IgD-negative memory B cell (primary cell): ENCODE measurements at regions not wholly inside any gene's neighbourhood (a gene's known extent, or its start where the extent isn't known, plus 50 kb on each side); places are given as distances from the start of the nearest gene placed in this dataset.
"Not testable (repeated sequence)": the region's sequence is repeated elsewhere in the genome, so short reads cannot be mapped to it uniquely, and the experiment has no call there.

Experiments
- H3K27ac Mint-ChIP-seq, 3 donors: one replicate each; pipeline ENCODE4 v1.8.0; 2020 to 2022; ENCODE audit warnings: mild to moderate bottlenecking in 3 of 3, mixed read lengths in 3 of 3, moderate library complexity in 1 of 3
- H3K27me3 Mint-ChIP-seq: one replicate; pipeline ENCODE4 v1.8.0; 2021; ENCODE audit warnings: mixed read lengths
- H3K36me3 Mint-ChIP-seq: one replicate; pipeline ENCODE4 v1.8.0; 2020; ENCODE audit warnings: mild to moderate bottlenecking, mixed read lengths
- H3K4me1 Mint-ChIP-seq, 3 donors: one replicate each; pipeline ENCODE4 v1.8.0; 2020 to 2022; ENCODE audit warnings: mixed read lengths in 3 of 3, mild to moderate bottlenecking in 1 of 3
- H3K4me3 Mint-ChIP-seq, 4 donors: one replicate each; pipeline ENCODE4 v1.8.0; 2020 to 2022; ENCODE audit warnings: mild to moderate bottlenecking in 4 of 4, mixed read lengths in 4 of 4, moderate library complexity in 3 of 4
- H3K9me3 Mint-ChIP-seq, 3 donors: one replicate each; pipeline ENCODE4 v1.8.0; 2020 to 2021; ENCODE audit warnings: mixed read lengths in 3 of 3, mild to moderate bottlenecking in 1 of 3

DNA sequence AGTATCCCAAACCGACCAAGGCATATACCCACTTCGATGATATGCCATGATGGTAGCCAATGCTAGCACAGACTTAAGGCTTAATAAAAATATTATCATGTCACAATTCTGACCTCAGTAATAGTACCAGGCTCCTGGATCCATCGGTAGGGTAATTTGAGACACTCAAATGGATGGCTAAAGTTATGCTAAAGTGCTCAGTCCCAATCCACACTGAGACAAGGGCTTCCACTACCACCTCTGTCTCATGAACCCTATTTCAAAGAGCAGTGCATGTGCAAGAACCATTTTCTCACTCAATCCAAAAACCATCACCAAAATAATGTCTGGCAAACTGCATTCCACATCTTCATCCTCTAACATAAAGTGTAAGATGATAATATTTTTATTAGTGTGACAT lies 122.4 kb upstream of the KRR1 start:
- Mint-ChIP-seq H3K36me3 (no peaks in the 10 kb centered on the region), H3K4me3 (no peak overlapping the region), H3K4me1 (no peaks in the 10 kb centered on the region), H3K27ac (no peak overlapping the region), H3K9me3 (no peaks in the 10 kb centered on the region), H3K27me3 (no peaks in the 10 kb centered on the region)

GRCh38 chr12:75632442-75632841 lies 121.0 kb upstream of the KRR1 start:
- no peaks in the 10 kb centered on the region for H3K36me3 Mint-ChIP-seq
- H3K27me3 Mint-ChIP-seq: no peaks in the 10 kb centered on the region
- no peak overlapping the region for H3K4me3 Mint-ChIP-seq
- no peaks in the 10 kb centered on the region for H3K4me1 Mint-ChIP-seq
- no peaks in the 10 kb centered on the region for H3K9me3 Mint-ChIP-seq
- no peak overlapping the region for H3K27ac Mint-ChIP-seq

DNA sequence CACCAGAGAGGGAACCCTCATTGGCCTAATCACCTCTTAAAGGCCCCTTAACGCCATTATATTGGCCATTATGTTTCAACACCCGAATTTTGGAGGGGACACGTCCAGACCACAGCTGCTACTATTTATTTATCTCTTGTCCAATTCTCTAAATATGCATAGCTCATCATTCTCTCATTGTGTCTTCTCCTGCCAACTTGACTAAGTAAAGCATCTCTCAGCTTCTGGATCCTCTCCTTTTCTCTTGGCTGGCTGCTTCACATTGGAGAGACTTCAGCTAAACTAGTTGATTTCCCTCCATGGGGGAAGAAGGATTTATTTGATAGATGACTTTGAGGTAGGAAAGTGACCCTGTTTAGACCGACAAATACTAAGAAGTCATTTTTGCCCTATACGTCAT lies 120.4 kb upstream of the KRR1 start:
- Mint-ChIP-seq H3K36me3 (no peaks in the 10 kb centered on the region), H3K4me3 (no peak overlapping the region), H3K27me3 (no peaks in the 10 kb centered on the region), H3K27ac (no peak overlapping the region), H3K4me1 (no peaks in the 10 kb centered on the region), H3K9me3 (no peaks in the 10 kb centered on the region)

DNA sequence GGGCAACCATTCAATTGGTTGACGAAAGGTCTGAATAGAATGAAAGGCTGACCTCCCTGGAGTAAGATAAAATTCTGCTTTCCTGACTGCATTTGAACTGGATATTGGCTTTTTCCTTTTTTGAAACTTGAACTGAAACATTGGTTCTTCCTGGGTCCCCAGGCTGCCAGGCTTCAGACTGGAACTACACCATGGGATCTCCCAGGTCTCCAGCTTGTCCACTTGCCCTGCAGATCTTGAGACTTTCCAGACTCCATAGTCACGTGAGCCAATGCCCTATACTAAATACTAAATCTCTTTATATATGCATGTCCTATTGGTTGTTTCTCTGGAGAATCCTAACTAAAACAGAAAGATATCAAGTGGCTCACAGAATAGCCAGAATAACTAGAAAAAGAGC lies 118.7 kb upstream of the KRR1 start:
- Mint-ChIP-seq H3K4me1 (no peaks in the 10 kb centered on the region), H3K27ac (no peak overlapping the region), H3K27me3 (no peaks in the 10 kb centered on the region), H3K36me3 (no peaks in the 10 kb centered on the region), H3K9me3 (no peaks in the 10 kb centered on the region), H3K4me3 (no peak overlapping the region)

DNA sequence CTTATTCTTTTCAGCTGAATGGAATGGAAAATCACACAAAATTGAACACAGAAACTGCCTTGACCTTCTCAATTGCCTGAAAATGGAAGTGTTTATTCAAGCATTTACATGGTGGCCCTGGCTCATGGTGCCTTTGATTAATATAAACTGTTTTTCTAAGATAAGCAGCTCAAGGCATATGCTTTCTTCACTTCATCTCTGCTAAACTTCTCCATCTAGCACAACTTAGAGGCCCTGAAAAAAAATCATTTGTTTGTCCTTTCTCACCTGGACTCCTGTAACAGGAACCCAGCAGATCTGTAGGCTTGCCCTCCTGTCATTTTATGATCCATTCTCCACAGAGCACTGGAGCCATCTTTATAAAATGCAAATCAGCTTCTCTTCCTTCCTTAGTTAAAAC lies 117.5 kb upstream of the KRR1 start:
- H3K36me3 Mint-ChIP-seq: no peaks in the 10 kb centered on the region
- H3K4me3 Mint-ChIP-seq: no peak overlapping the region
- H3K27me3 Mint-ChIP-seq: no peaks in the 10 kb centered on the region
- no peak overlapping the region for H3K27ac Mint-ChIP-seq
- H3K4me1 Mint-ChIP-seq: no peaks in the 10 kb centered on the region
- H3K9me3 Mint-ChIP-seq: no peaks in the 10 kb centered on the region

- no peak overlapping the region for H3K27ac Mint-ChIP-seq
- no peaks in the 10 kb centered on the region for H3K9me3 Mint-ChIP-seq
- H3K4me3 Mint-ChIP-seq: no peak overlapping the region
- H3K4me1 Mint-ChIP-seq: no peaks in the 10 kb centered on the region
- no peaks in the 10 kb centered on the region for H3K27me3 Mint-ChIP-seq
- no peaks in the 10 kb centered on the region for H3K36me3 Mint-ChIP-seq
These were observed 117.1 kb upstream of the KRR1 start for GRCh38 chr12:75628511-75628910.

DNA sequence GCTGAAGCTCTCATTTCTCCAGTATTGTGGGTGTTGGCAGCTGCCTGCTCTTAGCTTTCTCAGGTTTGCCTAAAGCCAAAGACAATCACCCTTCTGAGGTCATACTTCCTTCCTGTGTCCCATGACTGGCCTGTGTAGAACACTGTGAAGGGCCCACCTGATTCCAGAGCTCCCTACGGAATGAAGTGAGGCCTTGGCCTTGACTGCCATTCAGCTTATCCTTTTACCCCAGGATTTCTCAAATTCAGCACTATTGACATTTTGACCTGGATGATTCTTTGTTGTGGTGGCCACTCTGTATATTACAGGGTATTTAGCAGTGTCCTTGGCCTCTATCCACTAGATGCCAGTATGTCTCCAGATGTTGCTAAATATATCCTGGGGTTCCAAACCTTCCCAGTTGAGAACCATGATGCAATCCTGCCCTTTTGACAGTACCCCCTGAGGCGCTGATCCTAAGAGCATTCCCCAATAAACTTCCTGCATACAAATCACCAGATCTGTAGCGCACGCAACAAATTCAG lies 112.3 kb upstream of the KRR1 start:
- Mint-ChIP-seq H3K4me3 (no peak overlapping the region), H3K27me3 (no peaks in the 10 kb centered on the region), H3K36me3 (no peaks in the 10 kb centered on the region), H3K27ac (no peak overlapping the region), H3K9me3 (peaks cover 0 to 8% (median 4%) of the 10 kb centered on the region in 3 donors), H3K4me1 (no peaks in the 10 kb centered on the region)

- Mint-ChIP-seq H3K36me3 (no peaks in the 10 kb centered on the region), H3K27me3 (no peaks in the 10 kb centered on the region), H3K4me1 (no peaks in the 10 kb centered on the region), H3K9me3 (peaks cover 0 to 8% (median 4%) of the 10 kb centered on the region in 3 donors), H3K4me3 (no peak overlapping the region), H3K27ac (peak overlapping the region in 1 of 3 donors; percentile 6)
These were observed 111.1 kb upstream of the KRR1 start for GRCh38 chr12:75622492-75622891.

DNA sequence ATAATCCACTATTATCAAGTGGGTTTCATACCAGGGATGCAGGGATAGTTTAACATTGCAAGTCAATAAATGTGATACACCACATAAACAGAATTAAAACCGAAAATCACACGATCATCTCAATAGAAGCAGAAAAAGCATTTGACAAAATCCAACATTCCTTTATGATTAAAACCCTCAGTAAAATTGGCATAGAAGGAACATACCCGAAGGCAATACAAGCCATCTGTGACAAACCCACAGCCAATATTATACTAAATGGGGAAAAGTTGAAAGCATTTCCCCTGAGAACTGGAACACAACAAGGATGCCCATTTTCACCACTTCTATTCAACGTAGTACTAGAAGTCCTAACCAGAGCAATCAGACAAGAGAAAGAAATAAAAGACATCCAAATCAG lies 103.0 kb upstream of the KRR1 start:
- not testable (repeated sequence) for H3K4me3 Mint-ChIP-seq, H3K27ac Mint-ChIP-seq, H3K36me3 Mint-ChIP-seq, H3K27me3 Mint-ChIP-seq, H3K4me1 Mint-ChIP-seq
- peaks cover 0 to 10% (median 9%) of the 10 kb centered on the region in 3 donors for H3K9me3 Mint-ChIP-seq

DNA sequence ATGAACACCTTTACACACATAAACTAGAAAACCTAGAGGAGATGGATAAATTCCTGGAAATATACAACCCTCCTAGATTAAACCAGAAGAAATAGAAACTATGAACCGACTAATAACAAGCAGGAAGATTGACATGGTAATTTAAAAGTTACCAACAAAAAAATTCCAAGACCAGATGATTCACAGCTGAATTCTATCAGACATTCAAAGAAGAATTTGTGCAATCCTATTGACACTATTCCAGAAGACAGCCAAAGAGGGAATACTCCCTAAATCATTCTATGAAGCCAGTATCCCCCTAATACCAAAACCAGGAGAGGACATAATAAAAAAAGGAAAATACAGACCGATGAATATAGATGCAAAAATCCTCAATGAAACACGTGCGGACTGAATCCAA lies 102.6 kb upstream of the KRR1 start:
- peaks cover 10% of the 10 kb centered on the region for H3K27me3 Mint-ChIP-seq

DNA sequence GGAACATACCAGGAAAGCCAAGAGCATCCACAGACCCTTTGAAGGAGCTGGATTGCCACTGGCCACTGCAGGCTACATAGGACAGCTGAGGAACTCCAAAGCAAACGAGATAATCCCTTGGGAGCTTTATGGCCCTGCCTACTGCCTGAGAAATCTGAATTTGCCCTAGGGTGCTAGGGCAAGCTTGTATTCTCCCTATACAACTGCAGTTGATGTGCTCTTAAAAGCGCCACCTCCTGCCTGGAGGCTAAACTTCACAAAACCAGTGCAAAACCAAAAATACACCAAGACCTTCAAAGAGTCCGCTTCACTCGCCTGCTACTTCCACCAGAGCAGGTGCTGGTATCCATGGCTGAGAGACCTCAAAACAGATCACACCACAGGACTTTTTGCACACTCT lies 99.6 kb upstream of the KRR1 start:
- Mint-ChIP-seq H3K27me3 (peaks cover 9% of the 10 kb centered on the region), H3K36me3 (no peaks in the 10 kb centered on the region), H3K9me3 (peaks cover 0 to 4% (median 3%) of the 10 kb centered on the region in 3 donors), H3K4me3 (no peak overlapping the region), H3K27ac (no peak overlapping the region), H3K4me1 (peaks cover 0 to 2% (median 0%) of the 10 kb centered on the region in 3 donors)

More for the DNA sequence above, 102.6 kb upstream of the KRR1 start:
- peaks cover 0 to 2% (median 0%) of the 10 kb centered on the region in 3 donors for H3K4me1 Mint-ChIP-seq
- H3K9me3 Mint-ChIP-seq: peaks cover 0 to 8% (median 7%) of the 10 kb centered on the region in 3 donors
- H3K4me3 Mint-ChIP-seq: no peak overlapping the region
- no peaks in the 10 kb centered on the region for H3K36me3 Mint-ChIP-seq
- no peak overlapping the region for H3K27ac Mint-ChIP-seq

DNA sequence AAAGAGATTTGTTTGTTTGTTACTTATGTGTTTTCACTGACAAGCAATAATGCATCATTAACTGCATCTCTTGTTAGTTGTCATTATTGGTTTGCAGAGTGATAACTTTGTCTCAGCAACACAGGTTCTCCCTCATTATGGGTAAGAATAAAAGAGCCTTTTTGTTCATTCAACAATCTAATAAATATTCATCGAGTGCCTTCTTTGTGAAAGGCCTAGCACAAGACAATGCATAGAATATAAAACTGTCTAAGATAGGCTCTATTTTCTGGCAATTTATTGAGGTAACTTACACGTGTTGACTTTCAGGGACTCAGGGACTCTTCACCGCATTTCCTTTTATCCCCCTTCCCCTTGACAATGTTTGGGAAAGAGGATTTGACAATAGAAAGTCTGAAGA lies 95.5 kb upstream of the KRR1 start:
- Mint-ChIP-seq H3K36me3 (no peaks in the 10 kb centered on the region), H3K4me3 (no peak overlapping the region), H3K4me1 (no peaks in the 10 kb centered on the region), H3K27ac (no peak overlapping the region), H3K27me3 (peaks cover 2% of the 10 kb centered on the region), H3K9me3 (no peaks in the 10 kb centered on the region)

- no peaks in the 10 kb centered on the region for H3K36me3 Mint-ChIP-seq
- H3K27ac Mint-ChIP-seq: no peak overlapping the region
- no peak overlapping the region for H3K4me3 Mint-ChIP-seq
- H3K27me3 Mint-ChIP-seq: peaks cover 2% of the 10 kb centered on the region
- no peaks in the 10 kb centered on the region for H3K4me1 Mint-ChIP-seq
- H3K9me3 Mint-ChIP-seq: no peaks in the 10 kb centered on the region
These were observed 94.7 kb upstream of the KRR1 start for GRCh38 chr12:75606151-75606550.

GRCh38 chr12:75603475-75603874 lies 92.1 kb upstream of the KRR1 start:
- H3K4me1 Mint-ChIP-seq: no peaks in the 10 kb centered on the region
- no peaks in the 10 kb centered on the region for H3K36me3 Mint-ChIP-seq
- no peaks in the 10 kb centered on the region for H3K9me3 Mint-ChIP-seq
- peaks cover 2% of the 10 kb centered on the region for H3K27me3 Mint-ChIP-seq
- no peak overlapping the region for H3K4me3 Mint-ChIP-seq
- H3K27ac Mint-ChIP-seq: no peak overlapping the region

DNA sequence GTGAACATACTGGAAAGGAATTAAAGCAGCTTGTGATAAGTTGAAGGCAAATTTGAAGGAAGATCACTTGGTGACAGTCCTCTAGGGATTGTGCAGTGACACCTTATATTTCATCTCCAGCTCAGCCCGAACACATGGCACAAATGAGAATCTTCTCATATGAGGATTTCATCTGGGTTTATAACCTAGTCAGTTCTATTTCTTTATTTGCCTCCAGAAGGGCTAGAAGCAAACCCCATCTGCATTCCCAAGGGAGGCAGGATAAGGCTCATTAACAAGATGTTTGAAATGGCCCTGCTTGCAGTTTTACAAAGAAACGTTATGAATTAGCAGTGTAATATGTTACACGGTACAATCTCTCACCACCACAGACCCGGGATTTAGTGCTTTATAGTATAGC lies 90.7 kb upstream of the KRR1 start:
- H3K9me3 Mint-ChIP-seq: no peaks in the 10 kb centered on the region
- no peaks in the 10 kb centered on the region for H3K36me3 Mint-ChIP-seq

GRCh38 chr12:75600146-75600545 lies 88.7 kb upstream of the KRR1 start:
- H3K4me1 Mint-ChIP-seq: no peaks in the 10 kb centered on the region
- no peaks in the 10 kb centered on the region for H3K36me3 Mint-ChIP-seq
- no peaks in the 10 kb centered on the region for H3K9me3 Mint-ChIP-seq
- H3K27me3 Mint-ChIP-seq: no peaks in the 10 kb centered on the region
- H3K4me3 Mint-ChIP-seq: no peak overlapping the region
- no peak overlapping the region for H3K27ac Mint-ChIP-seq

More for the DNA sequence above, 90.7 kb upstream of the KRR1 start:
- peaks cover 2% of the 10 kb centered on the region for H3K27me3 Mint-ChIP-seq
- no peaks in the 10 kb centered on the region for H3K4me1 Mint-ChIP-seq
- no peak overlapping the region for H3K27ac Mint-ChIP-seq
- H3K4me3 Mint-ChIP-seq: no peak overlapping the region

GRCh38 chr12:75599061-75599460 lies 87.7 kb upstream of the KRR1 start:
- no peaks in the 10 kb centered on the region for H3K9me3 Mint-ChIP-seq
- no peak overlapping the region for H3K27ac Mint-ChIP-seq
- H3K4me1 Mint-ChIP-seq: no peaks in the 10 kb centered on the region
- H3K4me3 Mint-ChIP-seq: no peak overlapping the region
- H3K36me3 Mint-ChIP-seq: no peaks in the 10 kb centered on the region
- H3K27me3 Mint-ChIP-seq: no peaks in the 10 kb centered on the region
